ENCODE measurements at regions not wholly inside any gene's neighbourhood (a gene's known extent, or its start where the extent isn't known, plus 50 kb on each side); places are given as distances from the start of the nearest gene placed in this dataset.

DNA sequence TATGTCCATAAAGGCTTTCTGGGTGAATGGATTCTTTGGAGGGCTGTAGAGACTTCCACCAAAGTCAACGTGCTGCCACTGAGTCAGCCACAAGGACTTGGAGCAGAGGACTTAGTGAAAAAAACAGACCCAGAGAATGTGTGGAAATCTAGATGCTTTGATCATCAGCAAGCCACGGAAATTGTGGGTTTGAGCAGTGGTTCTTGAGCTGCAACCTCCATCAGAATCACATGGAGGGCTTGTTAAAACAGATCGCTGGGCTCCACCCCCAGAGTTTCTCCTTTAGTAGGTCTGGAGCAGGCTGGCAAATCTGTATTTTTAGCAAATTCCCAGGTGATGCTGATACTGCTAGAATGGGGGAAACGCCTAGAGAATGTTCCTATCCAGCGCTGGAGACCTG, 95.3 kb downstream of the RBM43 start:
- H3T11ph ChIP-seq (ENCODE audit: low read length) = no peak overlapping the region
- no peak for DNase-seq
- no peak overlapping the region for H3K23ac ChIP-seq (ENCODE audit: insufficient read length, low read depth, low read length)
- H4K5ac ChIP-seq (ENCODE audit: insufficient read length, low read depth, low read length) = no peak overlapping the region
- H3K18ac ChIP-seq (ENCODE audit: insufficient read length, low read depth, low read length) = no peak overlapping the region
- no peak overlapping the region for H2BK120ac ChIP-seq (ENCODE audit: low read depth, low read length, poor library complexity, severe bottlenecking)
- no peak overlapping the region for H4K91ac ChIP-seq (ENCODE audit: insufficient read length, low read depth, low read length)
- Mint-ChIP-seq H3K4me1 (peaks cover 22% of the 10 kb centered on the region in 2 experiments), H3K4me3 (no peak overlapping the region), H3K9me3 (no peaks in the 10 kb centered on the region; a peak in 1 of 5 replicates), H3K36me3 (ENCODE audit: insufficient read depth in 1 of 3, low read depth in 3 of 3) (peaks cover 0 to 1% (median 0%) of the 10 kb centered on the region in 3 experiments; a peak in 2 of 7 replicates), H3K27me3 (ENCODE audit: low read depth) (no peaks in the 10 kb centered on the region), H3K27ac (no peak overlapping the region)
- no peak overlapping the region for H2BK15ac ChIP-seq (ENCODE audit: low read depth, low read length)
- H3K23me2 ChIP-seq (ENCODE audit: insufficient read length, low read depth, low read length, poor library complexity, severe bottlenecking) = no peaks in the 10 kb centered on the region
- no peak overlapping the region for H3K4me2 ChIP-seq (ENCODE audit: insufficient read depth, insufficient read length, low read length)
- H3K27me3 ChIP-seq (ENCODE audit: insufficient read depth, low read length) = no peaks in the 10 kb centered on the region
- no peak overlapping the region for H2AK5ac ChIP-seq (ENCODE audit: insufficient read length, low read length)
- H3K79me2 ChIP-seq (ENCODE audit: insufficient read depth, low read length) = no peaks in the 10 kb centered on the region
- no peak overlapping the region for H3K14ac ChIP-seq (ENCODE audit: insufficient read depth, low read length)
- no peaks in the 10 kb centered on the region for H3K79me1 ChIP-seq (ENCODE audit: insufficient read depth, low read depth, low read length, poor library complexity, severe bottlenecking)
- H3K4ac ChIP-seq (ENCODE audit: low read depth, low read length) = no peak overlapping the region
- no peak overlapping the region for H4K8ac ChIP-seq (replicated peaks; ENCODE audit: insufficient read length, low read depth, low read length)
- no peaks in the 10 kb centered on the region for H4K20me1 ChIP-seq (ENCODE audit: control insufficient read depth, insufficient read depth, insufficient read length)
- no peak overlapping the region for H3K27ac ChIP-seq (ENCODE audit: insufficient read length, low read depth, low read length)
- no peak overlapping the region for H2AFZ ChIP-seq (ENCODE audit: low read length)
- H3K4me1 ChIP-seq (ENCODE audit: insufficient read depth, low read length) = peaks cover 1% of the 10 kb centered on the region; the same call in 1 of the 2 replicates
- no peak overlapping the region for H3K56ac ChIP-seq (ENCODE audit: insufficient read length, low read depth, low read length)
- no peaks in the 10 kb centered on the region for H3K9me3 ChIP-seq (ENCODE audit: control insufficient read depth, low read depth, low read length)
- H2BK20ac ChIP-seq (ENCODE audit: low read depth, low read length, poor library complexity, severe bottlenecking) = no peak overlapping the region
- H2BK5ac ChIP-seq (ENCODE audit: insufficient read length, low read length) = no peak overlapping the region
- H2BK12ac ChIP-seq (ENCODE audit: insufficient read length, low read depth, low read length) = no peak overlapping the region
- no peak overlapping the region for H3K9ac ChIP-seq (ENCODE audit: extremely low read depth, insufficient read length, low read length)
- TF ChIP-seq, protein P1, sequence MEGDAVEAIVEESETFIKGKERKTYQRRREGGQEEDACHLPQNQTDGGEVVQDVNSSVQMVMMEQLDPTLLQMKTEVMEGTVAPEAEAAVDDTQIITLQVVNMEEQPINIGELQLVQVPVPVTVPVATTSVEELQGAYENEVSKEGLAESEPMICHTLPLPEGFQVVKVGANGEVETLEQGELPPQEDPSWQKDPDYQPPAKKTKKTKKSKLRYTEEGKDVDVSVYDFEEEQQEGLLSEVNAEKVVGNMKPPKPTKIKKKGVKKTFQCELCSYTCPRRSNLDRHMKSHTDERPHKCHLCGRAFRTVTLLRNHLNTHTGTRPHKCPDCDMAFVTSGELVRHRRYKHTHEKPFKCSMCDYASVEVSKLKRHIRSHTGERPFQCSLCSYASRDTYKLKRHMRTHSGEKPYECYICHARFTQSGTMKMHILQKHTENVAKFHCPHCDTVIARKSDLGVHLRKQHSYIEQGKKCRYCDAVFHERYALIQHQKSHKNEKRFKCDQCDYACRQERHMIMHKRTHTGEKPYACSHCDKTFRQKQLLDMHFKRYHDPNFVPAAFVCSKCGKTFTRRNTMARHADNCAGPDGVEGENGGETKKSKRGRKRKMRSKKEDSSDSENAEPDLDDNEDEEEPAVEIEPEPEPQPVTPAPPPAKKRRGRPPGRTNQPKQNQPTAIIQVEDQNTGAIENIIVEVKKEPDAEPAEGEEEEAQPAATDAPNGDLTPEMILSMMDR (conservative IDR thresholded peaks at IDR 0.05) = no peak
- no CpG with 5 or more reads among the region's 5 CpGs for WGBS (ENCODE audit: extremely low coverage, insufficient read length, low lambda C conversion rate)

All from H9 (cell line).